ENCODE measurements at regions not wholly inside any gene's neighbourhood (a gene's known extent, or its start where the extent isn't known, plus 50 kb on each side); places are given as distances from the start of the nearest gene placed in this dataset.

DNA sequence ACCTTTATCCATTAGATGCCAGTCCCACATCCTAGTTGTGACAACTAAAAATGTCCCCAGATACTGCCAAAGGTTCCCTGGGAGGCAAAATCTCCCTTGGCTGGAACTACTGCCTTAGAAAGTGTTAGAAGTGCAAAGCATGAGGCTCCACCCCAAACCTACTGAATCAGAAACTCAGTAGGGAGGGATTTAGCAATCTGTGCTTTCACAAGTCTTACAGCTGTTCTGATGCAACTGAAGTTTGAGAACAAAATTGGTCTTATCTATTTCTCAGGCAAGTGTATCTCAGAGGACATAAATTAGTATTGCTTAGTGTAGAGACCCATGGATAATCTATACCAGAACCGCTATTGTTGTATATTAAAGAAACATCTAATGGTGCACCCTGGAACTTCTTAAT is 70.2 kb downstream of the CLDN1 start:
- DNase-seq: peak; percentile 29

DNA sequence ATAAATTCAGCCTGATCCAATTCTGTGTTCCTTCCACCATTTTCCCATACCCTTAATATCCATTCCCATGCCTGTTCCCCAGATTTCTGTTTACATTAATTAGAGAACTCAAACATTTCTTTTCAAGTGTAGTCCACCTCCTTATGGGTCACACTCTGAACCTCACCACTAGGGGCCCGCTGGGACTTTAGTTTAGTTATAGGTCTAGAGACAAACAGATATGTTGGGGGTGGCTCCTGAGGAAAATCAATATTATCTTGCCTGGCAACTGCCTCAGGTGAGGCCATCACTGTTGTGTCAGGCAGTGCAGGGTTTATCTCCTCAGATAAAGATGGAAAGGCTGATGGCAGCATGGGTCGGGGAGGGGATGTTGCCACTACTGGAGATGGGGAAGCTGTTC is 72.8 kb downstream of the CLDN1 start:
- no peak for DNase-seq

DNA sequence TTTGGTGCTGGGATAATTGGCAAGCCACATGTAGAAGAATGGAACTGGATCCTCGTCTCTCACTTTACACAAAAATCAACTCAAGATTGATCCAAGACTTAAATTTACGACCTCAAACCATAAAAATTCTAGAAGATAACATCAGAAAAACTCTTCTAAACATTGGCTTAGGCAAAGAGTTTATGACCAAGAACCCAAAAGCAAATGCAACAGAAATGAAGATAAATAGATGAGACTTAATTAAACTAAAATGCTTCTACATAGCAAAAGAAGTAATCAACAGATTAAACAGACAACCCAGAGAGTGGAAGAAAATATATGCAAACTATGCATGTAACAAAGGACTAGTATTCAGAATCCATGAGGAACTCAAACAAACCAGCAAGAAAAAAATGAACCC is 80.1 kb downstream of the CLDN1 start:
- no peak for DNase-seq

DNA sequence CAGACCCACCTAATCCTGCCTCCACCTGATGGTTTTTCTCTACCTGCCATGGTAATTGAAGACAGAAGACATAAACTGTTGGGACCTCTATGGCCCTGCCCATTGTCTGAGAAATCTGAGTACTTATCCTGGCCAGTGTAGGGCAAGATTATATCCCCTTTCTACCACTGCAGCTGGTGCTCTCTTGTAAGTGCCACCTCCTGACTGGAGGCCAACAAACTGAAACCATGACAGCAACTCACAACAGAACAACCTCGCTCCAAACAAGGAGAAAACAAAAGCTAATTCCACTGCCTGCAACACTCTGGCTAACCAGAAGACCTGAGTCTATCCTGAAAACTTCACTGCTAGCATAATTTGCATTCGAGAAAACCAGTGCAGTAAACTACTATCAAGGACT is 82.9 kb downstream of the CLDN1 start:
- DNase-seq: no peak

DNA sequence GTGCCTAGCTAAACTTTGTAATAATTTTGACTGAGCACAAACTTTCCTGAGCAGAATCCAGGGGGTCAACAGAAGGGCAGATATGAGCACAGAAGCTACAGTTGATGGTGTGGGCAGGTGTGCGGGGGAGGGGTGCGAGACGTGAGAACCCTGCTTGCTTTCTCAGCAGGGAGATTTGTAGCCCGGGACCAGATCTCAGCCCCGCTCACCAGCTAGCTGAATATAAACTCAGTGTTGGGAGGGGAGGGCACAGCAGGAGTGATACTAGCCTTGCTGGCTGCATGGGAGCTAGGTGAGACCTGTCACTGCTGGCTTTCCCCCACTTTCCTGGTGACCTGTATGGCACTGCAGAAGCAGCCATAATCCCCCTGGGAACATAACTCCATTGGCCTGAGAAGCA is 83.4 kb downstream of the CLDN1 start:
- DNase-seq: no peak

DNA sequence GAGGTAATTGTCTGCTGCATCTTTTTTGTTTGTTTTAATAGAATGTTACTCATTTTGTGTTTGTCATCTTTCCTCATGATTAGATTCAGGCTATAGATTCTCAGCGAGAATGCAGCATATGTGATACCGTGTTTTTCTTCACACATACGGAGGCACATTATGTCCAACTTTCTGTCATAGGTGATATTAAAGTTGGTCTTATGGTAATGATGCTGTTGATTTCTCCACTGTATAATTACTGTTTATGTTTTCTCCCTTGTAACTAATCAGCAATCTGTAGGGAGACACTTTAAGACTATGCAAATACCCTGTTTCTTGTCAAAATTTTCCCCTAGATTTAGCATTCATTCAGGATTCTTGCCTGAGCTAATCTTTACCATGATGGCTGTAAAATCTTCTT is 87.6 kb downstream of the CLDN1 start:
- no peak for DNase-seq

DNA sequence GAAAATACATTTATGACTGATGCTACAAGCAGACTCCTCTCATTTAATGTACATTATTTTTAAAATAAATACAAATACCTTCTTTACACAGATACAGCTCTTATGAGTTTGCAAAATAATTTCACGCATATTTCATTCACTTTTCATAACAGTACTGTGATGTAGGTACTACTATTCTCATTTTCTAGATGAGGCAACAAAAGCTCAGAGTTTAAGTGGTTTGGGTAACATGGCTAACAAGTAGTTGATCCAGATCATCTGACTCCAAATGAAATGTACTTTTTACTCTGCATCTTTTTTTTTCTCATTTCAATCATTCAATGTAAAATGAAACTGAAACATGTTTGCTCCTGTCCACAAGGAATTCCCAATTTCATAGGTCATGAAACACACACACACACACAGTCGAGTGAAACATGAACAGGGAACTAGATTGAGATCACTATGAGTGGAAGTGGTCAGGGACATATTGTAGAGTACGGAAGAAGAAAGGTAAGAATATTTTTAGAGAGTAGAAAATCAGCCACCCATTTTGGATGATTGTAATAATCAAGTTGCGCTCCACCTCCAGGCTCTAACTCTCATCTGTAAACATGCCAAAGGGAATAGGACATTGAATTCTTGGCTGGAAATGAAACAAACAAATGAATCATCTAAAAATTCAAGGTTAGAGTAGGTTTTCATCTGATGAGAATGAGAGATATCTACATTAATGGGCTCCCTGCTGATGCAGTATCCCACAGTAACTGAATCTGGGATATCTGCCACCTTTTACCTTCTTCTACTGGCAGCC is 92.4 kb downstream of the CLDN1 start:
- DNase-seq: peak; percentile 53

DNA sequence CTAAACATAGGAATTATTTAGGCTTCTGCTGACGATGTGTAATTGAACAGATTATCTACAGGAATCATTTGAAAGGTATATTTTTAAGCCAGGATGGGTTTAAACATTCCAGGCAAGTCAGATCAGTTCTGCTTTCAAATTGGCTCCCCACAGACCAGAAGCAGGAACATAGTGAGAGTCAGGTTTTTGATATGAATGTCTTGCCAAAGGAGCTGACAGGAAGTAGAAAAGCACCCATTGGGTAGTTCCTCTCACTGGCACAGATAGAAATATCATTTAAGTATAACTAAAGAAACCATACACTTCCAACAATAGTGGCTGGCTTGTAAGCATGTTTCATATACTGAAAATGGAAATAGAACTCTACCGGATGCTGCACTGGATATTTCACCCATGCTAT is 95.2 kb downstream of the CLDN1 start:
- DNase-seq: no peak

DNA sequence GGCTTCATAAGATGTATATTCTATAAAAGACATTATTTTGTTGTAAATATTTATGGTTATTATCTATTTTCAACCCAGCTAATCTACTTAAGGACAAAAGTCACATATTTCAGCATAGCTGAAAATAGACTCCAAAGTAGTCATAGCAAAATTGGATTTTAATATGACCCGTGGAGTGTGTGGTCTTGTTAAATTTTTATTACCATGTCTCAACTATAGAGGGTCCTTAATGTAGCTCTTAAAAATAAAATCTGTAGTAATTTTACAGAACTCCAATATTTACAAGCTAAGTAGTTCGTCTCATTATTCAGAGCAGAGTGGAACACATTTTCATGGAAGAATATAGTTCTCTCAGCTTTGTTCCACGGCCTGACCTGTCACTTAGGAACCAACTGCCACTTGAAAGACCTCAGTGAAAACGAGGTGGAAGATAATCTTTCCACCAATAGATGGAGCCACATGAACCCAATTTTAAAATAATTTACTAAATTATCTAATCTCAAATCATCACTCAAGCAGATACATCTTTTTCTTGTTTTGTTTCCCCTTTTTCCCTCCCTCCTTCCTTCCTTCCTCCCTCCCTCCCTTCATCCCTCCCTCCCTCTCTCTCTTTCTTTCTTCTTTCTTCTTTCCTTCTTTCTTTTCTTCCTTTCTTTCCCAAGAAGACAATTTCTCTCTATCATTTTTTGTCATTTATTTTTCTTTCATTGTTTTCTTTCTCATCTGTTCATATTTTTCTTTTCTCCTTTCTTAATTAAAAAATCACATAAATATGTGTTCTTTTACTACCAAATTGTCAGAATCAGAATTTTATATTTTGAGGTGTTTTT is 97.2 kb downstream of the CLDN1 start:
- DNase-seq: peak; percentile 34

DNA sequence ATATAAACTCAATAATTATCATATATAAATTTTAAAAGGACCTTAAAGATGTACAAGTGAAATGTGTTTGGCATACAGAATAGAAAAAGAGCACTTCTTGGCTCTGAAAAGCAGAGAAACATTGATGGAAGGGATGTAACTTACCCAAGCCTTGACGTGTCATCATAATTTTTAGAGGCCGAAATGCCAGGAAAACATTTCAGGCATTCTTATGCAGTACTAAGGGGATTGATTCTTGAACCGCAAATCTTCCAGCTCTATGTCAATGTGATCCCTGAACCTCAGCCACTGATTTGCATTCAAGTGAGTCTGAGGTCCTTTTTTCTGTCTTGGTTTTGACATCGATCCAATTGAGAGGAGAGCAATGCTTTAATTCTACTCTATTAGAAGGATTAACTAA is 97.8 kb downstream of the CLDN1 start:
- DNase-seq: peak; percentile 14

DNA sequence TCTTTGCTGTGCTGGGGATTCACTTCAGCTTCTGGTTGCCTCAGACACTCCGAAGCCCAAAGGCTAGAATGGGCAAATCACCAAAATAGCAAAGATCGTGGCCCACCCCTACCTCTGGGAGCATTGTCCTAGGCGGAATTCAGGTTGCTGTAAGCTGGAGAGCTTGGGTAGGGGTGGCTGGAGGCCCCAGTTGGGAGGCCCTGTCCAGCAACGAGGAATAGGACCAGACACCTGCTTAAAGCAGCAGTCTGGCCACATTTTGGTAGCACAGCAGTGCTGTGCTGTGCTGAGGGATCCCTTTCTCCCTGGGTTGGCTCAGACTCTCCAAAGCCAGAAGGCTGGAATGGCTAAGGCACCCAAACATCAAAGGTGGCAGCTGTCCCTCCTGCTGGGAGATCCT is 99.3 kb downstream of the CLDN1 start:
- DNase-seq: no peak

DNA sequence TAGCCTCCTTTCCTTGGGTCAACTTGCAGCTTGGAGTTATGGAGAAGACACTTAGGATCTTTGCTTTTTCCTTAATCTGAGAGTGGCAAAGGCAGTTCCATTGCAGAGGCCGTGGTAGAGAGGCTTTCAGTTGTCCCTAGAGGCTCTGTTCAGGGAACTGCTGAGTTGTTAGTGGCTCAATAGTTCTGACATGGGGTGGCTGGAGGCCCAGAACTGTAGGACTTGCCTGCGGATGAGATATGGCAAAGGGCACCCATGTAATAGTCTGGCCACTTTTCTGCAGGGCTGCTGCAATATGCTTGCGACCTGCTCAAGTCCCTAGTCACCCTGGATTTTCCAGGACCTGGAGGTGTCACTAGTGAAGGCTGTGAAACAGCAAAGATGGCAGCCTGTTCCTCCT is 99.9 kb downstream of the CLDN1 start:
- no peak for DNase-seq

DNA sequence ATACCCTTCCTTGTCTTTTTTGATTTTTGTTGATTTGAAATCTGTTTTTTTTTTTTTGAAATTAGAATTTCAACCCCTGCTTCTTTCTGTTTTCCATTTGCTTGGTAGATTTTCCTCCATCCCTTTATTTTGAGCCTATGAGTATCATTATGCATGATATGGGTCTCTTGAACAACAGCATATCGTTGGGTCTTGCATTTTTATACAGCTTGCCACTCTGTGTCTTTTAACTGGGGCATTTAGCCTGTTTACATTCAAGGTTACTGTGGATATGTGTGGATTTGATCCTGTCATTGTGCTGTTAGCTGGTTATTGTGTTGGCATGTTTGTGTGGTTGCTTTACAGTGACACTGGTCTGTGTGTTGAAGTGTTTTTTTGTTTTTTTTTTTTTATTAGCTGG is 99.7 kb upstream of the P3H2 start:
- DNase-seq: no peak

DNA sequence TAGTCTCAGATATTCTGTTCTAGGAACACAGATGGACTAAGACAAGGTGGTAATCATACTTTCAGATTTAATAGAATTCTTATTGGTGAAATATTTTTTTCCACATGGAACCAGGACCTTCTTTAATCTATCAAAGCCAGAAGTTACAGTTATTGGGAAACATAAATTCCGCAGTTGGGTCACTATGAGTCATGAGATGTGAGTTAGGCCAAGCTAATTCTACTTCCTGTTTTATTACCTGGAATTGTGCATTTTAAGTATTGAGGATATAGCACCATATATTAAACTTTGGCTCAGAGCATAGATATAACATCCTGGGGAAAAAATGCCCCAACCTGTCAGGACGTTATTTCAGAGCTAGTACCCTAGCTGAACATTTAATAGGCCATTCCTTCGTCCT is 96.4 kb upstream of the P3H2 start:
- peak; percentile 38 for DNase-seq

DNA sequence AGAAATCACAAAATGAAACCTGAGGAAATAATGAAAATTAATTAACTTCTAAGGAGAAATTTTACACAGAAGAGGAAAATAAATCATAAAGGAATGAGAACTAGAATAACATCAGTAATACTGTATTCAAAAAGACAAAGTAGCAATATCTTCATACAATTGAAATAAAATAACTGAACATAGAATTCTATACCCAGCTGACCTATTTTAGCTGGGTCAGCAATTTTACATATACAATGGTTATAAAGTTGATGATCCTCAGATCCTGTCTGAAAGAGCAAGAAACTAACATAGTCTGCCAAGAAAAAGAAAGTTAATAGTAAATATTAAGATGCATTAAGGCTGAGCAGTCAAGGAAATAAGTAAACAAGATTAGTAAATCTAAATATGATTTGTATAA is 93.0 kb upstream of the P3H2 start:
- DNase-seq: no peak

DNA sequence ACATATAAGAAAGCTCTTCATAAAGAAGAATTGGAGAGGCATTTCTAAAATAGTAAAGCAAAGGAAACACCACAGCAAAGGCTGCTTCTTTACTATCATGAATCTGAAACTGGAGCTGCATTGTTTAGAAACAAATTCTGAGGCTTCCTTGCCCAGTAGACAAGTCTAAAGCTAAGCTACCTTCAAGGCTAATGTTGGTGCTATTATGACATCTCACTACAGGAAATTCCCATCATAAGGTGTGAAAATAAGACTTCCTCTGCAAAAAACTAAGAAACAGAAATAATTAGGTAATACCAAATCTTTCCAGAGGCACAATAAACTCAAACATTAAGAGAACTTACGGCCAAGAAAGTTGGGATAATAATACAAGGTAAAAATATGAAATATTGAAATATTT is 89.9 kb upstream of the P3H2 start:
- DNase-seq: no peak

DNA sequence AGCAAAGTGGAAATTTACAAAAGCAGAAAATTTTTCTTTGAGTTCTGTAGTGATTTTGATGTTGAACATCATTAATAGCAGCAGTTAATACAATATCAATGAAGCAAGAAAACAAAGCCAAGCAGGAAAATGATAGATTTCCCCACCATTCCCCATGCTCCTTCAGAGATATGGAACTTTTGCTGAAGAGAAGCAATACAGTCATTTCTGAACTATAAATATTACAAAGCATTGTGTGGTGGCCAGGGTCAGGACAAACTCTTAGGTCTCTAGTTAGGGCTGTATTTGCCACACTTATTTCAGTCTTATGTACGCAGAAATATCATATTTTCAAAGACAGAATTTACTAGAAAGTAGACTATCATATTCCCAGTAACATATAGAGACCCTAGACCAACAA is 88.8 kb upstream of the P3H2 start:
- no peak for DNase-seq

DNA sequence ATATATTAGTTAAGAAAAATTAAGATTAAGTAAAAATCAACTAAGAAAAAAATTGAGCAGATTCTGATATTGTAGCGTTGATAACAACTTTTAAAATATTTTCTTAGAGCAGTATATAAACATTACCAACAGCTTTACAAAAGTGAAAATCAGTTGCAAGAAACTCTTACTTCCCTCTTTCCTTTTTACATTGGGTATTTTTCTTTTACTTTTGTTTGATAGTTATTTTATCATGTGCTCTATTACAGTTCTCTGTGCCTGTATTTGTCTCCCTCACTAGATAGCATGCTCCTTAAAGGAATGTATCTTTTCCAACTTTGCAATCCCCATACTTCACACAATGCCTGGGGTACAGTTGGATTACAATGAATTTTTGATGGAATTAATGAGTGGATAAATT is 87.5 kb upstream of the P3H2 start:
- DNase-seq: no peak

DNA sequence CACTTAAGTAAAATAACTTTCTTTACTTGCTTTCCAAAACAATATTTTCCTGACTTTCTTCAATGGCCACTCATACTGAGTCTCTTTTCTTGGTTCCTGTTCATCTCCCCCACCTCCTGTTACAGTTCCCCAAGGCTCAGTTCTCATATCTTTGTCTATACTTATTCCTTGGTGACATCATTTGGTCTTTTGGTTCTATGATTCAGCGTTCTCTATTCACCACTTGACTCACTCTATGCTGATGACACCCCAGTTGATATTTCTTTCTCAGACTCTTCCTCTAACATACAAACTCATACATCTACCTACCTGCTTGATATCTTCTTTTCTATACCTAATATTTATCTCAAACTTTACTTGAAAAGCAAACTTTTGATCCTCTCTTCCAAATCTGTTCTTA is 85.0 kb upstream of the P3H2 start:
- DNase-seq: peak; percentile 77

DNA sequence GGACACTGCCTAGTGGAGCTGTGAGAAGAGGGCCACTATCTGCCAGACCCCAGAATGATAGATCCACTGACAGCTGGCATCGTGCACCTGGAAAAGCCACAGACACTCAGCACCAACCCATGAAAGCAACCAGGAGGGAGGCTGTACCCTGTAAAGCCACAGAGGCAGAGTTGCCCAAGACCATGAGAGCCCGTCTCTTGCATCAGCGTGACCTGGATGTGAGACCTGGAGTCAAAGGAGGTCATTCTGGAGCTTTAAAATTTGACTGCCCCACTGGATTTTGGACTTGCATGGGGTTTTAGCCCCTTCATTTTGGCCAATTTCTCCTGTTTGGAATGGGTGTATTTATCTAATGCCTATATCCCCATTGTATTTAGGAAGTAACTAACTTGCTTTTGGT is 83.5 kb upstream of the P3H2 start:
- DNase-seq: no peak

DNA sequence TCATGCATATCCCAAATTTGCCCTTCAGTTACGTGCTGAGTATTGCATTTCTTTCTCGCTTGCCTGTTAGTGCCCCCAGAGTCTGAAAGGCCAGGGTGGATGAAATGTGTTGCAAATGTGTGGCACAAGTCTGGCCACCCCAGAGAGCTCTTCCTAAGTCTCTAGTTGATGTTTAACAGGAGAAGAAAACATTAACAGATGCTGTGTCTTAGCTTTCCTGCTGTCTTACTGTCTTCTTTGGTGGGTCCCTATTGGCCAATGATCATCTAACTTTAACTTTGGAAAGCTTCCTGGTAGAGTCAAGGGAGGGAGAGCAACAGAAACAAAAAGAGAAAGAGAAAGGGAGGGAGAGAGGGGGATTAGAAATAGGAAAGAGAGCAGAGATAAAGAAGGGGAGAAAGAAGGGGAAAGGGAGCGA is 76.7 kb upstream of the P3H2 start:
- peak; percentile 23 for DNase-seq

DNA sequence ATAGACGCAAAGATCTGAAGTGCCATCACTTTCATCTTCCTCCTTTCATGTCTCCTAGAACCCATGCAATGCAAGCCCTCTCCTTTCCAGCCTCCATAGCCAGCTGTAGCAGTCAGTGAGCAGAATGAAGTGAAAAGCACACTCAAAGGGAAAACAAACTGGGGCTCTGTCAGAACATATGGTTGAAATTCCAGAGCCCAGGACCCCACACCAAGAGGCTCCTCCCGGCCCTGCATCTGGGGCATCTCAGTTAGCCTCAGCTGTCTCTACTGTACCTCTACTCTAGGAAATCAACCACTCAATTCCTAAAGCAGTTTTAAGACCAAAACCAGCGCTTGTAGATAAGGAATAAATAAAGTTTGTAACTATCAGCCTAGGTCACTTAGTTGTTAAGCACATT is 73.8 kb upstream of the P3H2 start:
- DNase-seq: no peak

DNA sequence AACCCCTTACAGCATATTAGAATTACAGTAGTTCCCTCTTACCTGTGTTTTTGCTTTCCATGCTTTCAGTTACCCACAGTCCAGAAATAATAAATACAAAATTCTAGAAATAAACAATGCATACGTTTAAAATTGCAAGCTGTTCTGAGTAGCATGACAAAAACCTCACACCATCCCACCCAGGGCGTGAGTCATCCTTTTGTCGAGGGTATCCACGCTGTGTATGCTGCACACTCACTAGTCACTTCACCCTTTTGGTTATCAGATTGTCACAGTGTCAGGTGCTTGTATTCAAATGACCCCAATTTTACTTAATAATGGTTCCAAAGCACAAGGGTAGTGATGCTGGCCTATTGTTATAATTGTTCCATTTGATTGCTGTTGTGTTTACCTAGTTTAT is 72.5 kb upstream of the P3H2 start:
- peak; percentile 34 for DNase-seq

DNA sequence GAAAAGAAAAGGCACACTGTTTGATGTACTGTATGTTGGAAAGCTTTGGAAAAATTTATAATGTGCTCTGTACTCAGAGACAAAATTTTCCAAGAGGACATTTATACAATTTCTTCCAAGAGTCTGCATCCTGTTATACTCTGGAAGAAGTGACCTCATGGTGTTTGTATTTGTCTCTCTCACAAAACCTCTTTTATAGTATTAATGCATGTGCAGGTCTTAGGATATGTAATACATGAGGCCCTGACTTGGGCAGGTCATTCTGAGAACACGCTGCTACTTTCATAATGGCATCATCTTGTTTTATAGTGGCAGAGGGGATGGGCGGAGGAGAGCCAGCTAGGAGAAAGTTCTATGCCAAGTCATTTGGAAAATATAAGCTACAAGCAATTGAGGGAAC is 72.0 kb upstream of the P3H2 start:
- DNase-seq: peak; percentile 22

DNA sequence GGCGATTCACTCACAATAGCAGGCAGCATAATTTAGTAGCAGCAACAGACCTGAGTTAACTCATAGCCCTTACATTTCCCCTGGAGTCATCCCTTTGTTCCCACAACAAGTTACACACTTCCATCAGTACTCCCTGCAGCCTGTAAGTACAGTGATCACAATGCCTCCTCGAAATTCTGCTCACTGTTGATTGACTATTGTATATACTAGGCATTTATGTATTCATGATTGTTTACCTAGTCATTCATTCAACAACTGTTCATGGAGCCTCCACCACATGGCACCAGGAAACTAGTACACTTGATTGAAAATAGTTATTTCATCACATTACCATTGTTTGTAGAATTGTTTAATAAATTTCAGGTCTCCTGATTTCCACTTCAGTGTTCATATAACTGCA is 71.4 kb upstream of the P3H2 start:
- DNase-seq: no peak
